AG20443 (cell line): ENCODE measurements at regions not wholly inside any gene's neighbourhood (a gene's known extent, or its start where the extent isn't known, plus 50 kb on each side); places are given as distances from the start of the nearest gene placed in this dataset.
"Not testable (repeated sequence)": the region's sequence is repeated elsewhere in the genome, so short reads cannot be mapped to it uniquely, and the experiment has no call there.

ENCODE experiments used
- DNase-seq: peaks from one replicate; pipeline ENCODE4 v3.0.0; 2012; ENCODE audit warnings: low spot score, mixed read lengths

DNA sequence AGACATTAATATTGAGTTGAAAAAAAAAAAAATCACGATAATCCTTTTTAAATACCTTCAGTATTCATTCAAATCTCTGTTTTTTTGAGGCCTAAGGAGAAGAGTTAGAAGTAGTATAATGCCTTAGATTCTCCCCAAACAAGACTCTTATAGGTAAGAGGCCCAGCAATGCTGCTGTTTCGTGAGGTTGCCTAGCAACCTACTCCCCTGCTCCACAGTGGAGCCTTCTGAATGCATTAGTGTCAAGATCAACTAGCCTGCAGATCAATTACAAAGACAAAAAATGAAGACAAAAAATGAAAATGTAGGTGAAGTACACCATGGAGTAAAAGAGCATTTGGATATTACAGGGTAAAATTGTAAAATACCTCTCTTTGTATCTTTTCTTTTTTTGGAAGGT is 229.8 kb upstream of the LUZP2 start:
- DNase-seq: no peak

DNA sequence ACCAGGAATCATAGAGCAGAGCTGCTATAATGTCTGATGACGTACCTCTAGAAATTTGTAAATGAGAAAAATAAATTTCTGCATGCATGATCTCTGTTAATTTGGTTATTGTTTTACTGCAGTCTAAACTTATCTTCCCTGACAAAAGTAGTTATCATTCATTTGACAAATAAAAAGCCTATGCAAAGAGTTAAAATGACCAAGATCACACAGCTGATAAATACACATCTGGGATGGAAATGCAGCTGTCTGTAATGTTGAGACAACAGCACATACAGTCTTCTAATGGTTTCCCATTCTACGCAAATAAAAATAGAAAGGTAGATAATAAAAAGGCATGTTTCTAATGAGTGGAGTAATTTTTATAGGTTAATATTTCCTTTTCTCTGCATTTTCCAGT is 225.1 kb upstream of the LUZP2 start:
- no peak for DNase-seq

DNA sequence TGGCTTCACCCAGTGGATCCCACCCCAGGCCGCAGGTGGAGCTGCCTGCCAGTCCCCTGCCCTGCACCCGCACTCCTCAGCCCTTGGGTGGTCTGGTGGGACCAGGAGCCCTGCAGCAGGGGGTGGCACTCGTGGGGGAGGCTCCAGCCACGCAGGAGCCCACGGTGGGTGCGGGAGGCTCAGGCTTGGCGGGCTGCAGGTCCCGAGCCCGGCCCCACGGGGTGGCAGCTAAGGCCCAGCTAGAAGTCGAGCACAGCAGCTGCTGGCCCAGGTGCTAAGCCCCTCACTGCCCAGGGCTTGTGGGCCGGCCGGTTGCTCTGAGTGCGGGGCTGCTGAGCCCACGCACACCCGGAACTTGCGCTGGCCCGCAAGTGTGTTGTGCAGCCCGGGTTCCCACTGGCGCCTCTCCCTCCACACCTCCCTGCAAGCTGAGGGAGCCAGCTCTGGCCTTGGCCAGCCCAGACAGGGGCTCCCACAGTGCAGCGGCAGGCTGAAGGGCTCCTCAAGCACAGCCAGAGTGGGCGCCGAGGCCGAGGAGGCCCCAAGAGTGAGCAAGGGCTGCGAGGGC is 222.6 kb upstream of the LUZP2 start:
- not testable (repeated sequence) for DNase-seq

DNA sequence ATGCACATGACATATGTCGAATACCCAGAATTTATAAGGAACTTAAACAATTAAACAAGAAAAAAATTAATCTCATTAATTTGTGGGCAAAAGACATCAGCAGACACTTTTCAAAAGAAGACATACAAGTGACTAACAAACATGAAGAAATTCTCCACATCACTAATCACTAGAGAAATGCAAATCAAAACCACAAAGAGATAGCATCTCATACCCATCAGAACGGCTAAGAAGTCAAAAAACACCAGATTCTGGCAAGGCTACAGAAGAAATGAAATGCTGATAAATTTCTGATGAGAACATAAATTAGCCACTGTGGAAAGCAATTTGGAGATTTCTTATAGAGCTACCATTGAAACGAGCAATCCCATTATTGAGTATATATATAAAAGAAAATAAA is 210.6 kb upstream of the LUZP2 start:
- no peak for DNase-seq

DNA sequence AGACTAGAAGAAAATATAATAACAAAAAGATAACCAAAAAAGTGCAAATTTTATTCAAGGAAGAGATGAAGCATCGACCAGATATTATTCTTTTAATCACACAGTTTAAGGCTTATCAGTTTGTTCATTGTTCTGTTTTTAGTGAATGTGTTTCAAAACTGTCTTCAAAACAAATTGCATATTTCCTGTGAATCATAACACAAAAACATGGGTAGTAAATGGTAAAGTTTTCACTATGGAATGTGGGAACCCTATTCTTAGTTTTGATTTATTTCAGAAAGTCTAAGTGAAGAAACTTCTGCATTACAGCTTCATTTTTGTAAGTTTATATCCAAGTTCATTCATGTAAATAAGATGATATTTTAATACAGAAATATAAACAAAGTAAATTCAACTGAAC is 207.6 kb upstream of the LUZP2 start:
- DNase-seq: no peak

DNA sequence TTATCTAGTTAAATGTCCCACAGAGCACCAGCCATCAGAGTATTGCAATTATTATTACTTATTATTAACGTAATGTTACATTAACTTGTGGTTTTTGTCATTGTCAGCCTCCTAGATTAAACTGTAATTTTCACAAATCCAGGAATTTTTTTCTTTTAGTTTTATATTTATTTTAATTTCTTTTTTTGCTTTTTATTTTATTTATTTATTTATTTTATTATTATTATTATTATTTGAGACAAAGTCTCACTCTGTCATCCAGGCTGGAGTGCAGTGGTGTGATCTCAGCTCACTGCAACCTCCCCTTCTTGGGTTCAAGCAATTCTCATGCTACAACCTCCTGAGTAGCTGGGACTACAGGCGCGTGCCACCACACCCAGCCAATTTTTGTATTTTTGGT is 202.9 kb upstream of the LUZP2 start:
- DNase-seq: no peak

DNA sequence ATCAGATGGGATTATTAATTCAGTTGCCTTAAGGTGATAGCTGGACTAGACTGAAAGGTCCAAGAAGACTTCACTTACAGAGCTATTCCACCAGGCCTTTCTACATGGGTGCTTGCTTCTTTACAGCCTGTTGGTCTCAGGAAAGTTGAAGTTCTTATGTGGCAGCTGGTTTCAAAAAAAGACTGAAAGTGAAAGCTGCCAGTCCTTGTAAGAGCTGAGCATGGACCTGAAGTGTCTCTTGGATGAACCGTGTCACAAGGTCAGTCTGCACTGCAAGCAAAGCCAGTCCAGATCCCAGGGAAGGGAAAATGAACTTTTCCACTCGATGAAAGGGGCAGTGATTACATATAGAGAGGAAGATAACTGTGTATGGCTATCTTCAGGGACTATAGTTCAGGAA is 201.5 kb upstream of the LUZP2 start:
- no peak for DNase-seq

DNA sequence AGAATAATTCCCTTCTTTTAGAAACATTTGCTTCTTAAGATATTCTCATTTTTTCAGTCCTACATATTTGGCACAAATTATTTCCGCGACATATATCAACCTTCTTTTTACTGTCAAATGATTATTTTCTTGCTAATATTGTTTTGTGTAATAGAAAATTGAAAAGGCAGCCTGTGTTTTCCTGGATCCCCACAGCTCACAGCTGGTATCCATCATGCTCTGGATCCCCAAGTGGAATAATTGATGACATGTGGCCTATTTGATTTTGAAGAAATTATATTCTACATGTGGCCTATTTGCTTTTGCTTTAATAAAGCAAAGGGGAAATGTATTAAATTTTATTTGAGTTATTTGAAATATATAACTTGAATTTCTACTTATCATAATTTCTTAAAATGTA is 199.4 kb upstream of the LUZP2 start:
- DNase-seq: no peak

DNA sequence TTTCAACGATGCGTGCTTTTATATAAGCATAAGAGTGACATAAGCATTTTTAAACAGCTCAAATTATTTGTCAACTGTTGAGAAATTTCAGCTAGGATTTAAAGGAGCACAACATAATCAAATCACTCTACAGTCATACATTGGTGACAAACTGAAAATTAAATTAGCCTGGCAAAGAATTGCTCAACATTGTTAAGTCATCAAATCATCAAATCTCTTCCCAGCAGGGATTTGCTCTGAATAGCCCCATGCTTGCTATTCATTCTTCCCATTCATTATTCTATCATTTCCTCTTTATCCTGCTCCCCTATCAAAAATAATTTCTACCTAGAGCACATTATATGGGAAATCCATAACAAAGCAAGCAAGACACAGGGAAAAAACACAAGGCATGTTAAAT is 198.7 kb upstream of the LUZP2 start:
- no peak for DNase-seq

DNA sequence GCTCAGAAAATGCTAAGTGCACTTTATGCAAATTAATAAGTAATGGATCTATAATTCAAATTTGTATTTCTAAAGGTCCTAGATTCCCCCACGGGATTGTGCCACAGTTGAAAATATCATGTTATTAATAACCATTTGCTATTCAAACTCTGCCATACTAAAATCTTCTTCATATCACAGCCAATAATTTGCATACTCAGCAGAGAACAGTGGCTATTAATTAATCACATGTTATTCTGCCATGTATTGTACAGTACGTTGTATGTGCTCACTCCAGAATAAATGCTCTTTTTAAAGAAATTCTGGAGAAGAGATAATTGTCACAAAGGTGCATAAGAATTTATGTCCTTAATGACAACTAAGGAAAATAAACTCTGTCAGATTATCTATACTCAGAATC is 184.9 kb upstream of the LUZP2 start:
- DNase-seq: no peak

DNA sequence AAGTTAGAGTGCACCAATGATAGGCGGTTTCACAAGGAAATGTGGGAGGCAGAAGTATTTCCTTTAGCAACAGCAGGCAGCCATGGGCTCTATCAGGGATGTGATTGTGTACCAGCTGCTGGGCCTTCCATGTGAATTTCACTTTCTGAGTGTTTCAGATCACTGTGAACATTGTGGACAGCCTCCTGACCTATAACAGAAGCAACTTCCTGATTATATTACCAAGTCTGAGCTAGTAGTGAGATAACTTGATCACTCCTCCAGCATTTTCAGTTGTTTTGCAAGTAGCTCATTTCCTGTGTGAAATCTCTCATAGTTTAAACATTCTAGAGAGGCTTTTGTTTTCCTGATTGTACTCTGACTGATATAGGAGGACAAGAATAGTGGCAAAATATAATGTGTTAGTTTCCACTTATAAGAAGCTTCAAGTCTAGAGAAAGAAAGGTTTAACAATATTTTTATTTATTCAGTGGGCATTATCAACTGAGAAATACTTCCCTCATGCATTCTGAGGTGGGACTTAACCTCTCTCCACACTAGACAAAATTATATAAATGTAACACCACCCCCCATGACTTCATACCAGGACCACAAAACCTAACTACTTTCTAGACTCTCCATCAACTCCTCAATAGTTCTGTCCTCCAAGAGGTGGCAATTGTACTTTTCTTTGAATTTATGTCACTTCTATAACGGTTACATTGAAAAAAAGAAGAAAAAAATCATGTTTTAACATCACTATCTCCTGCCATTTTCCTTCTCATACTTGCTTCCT is 184.2 kb upstream of the LUZP2 start:
- no peak for DNase-seq

DNA sequence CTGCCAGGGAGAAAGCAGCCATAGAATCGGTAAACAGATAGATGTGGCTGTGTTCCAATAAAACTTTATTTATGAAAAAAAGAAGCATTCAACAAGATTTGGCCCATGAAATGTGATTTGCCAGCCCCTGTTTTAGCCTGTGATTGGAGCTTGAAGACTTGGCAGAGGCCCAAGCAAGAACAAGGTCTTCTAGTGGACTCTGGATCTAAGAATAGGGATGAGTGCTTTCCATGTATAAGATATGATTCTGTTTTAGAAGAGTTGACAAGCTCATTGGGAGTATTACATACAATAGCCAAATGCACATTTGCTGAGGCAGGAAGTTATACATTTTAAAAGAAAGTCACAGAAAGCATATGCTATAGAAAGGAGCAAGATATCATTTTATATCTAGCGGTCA is 175.6 kb upstream of the LUZP2 start:
- no peak for DNase-seq

DNA sequence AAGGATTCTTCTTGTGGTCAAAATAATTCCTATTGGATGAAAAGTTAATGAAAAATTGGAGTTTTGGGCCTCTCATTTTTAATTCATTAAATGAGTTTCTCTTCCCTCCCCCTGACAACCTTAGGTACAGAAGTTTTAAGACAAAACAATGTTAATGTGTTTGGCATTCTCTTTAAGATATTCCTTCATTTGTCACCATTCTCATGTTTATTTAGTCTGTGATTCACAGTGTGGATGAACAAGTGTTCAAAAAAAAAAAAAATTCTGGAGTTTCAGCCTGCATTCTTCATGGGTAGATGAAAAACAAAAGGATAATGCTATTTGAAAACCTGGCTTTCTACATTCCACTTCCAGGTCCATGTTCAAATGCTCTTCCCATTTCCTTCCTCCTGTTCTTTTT is 172.6 kb upstream of the LUZP2 start:
- no peak for DNase-seq

DNA sequence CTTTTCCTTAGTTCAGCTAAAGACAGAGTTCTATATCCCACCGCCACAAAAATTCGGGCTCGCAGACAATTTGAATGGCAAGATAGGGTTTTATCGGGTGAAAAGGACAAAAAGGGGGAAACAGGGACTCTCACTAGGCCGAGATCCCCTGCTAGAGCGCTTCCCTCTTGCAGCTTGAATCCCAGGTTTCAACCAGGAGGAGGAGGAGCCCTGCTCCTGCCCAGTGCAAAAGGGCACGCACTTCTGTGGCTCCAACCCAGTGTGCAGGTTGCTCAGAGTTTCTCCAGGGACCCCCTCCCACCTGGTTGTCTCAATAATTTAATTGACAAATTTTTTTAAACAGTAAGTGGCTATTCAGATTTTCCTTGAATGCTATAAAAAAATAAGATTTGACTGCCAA is 152.6 kb upstream of the LUZP2 start:
- DNase-seq: no peak

DNA sequence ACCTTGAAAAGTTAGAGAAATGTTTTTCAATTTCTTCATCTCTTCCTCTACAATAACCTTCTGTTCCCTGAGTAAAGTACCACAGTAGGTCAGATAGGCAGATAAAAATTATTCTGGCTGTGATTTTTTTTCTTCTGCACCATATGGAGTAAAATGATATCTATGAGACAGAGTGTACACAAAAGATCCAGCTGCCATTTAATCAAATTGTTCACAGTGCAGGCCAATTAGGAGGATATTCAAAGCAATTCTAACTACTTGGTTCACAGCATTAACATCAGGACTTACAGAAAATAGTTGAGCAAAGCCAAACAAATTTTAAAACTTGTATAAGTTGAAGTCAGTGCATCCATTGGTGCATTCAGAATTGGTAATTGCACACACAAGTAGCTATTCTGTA is 147.9 kb upstream of the LUZP2 start:
- DNase-seq: no peak

DNA sequence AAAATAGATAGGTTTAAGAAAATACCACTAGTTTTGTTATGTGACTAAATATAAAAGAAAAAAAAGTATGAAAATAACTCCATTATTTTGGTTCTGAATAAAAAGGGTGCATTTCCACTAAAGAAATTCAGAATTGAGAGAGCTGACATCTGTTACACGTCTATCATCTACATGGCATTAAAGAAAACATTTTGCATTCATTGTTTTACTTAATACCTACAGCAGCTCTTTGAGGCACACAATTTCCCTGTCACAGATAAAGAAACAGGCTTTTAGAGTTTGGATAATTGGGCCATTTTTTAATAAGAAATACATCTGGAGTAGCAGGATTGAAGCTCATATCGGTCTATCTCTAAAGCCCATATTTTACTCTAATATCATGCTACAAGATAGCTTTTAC is 145.7 kb upstream of the LUZP2 start:
- no peak for DNase-seq

DNA sequence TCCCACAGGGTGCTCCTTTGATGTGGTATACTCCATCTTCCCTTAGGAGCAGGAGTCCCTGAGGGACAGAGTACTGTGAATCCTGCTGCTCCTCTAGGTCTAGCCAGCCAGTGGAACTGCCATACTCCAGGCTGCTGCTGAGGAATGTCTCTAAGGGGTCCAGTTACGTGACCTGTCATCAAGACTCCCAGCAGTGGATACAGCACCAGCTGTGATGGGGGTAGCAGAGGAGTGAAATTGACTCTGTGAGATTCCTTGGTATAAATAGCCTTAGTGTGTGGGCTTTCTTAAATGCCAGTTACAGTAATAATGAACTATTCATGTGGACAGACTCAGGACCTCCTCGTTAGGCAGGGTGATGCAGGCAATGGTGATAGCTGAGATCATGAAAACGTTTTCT is 140.4 kb upstream of the LUZP2 start:
- no peak for DNase-seq

DNA sequence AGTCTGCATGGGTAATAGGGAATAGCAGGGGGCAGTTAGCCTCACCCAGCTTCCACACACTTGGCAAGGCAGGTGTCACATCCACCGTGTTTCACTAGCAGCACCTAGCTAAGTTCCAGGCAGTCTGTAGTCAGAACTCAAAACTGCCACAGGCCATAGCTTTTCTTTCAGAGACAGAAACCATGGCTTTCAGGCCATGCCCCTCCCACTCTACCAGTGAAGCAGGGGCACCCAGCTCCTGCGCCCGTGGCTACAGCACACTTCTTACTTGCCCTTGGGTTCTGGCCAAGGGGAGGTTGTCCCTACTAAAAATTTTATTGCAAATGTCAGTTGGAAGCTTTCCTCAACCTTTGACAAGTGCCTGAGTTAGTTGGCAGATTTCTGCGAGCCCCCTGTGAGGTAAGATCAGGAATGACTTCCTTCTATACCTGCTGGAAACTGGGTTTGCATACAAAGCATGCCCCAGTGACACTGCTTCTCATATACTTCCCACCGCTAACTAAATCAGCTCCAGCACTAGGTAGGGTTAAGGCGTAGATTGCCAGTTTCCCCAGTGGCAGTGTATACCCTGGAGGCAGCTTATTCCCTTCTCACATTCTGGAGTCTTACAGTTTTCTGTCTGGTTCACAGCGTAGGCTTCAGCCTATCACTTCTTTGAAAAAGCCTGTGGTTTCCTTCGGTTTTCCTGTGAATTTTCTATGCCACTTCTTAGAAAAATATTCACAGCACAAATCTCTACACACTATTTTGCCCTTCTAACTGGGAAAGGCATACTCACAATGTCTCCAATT is 139.0 kb upstream of the LUZP2 start:
- no peak for DNase-seq

DNA sequence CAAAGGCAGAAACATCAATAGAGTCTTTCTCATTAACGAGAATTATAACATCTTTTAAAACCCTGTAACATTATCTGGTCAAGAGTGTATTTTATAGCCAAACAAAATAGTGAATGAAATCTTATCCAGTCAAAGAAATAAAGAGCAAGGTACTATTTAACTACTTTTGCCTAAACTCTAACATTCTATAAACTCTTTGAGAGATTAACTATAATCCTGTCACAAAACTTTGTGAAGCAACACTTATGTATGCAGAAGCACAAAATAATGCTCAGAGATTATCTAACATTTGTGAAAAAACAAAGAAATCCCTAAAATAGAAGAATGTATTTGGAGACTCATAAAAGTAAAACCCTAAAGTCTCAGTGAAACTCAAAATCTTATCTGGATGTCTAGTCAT is 124.4 kb upstream of the LUZP2 start:
- no peak for DNase-seq

DNA sequence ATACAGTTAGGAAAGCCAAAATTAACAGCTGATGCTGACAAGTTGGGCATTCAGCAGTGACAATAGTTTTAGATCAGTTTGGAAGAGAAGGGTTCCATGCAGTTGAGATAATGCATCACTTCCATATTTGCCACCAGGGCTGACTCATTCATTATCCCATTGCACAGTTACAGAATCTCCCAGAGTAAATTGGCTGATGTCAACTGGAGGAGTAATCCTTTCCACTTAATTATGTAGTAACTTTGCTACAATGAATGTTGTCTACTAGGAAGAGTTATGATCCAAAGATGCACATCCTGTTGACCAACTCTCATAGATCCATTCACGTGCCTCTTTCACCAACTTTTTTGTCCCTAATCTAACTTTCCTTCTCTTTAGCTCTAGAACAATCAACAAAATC is 123.3 kb upstream of the LUZP2 start:
- no peak for DNase-seq

DNA sequence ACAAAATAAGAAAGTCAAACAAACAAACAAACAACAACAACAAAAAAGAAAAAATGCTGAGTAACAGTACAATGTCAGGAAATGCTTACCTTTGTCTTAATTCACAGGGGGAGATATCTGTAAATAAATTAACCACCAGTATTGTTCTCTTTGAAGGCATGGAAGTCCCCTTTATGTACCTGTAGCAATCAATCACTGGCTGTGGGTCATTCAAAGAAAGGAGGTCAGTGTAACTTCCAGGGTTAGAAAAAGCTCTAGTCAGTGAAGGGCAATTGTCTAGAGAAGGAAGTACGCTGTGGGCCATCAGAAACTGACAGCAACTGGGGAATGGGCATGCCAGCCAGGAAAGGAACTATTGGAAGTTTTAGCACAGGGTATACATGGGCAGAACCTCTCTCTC is 121.5 kb upstream of the LUZP2 start:
- no peak for DNase-seq

DNA sequence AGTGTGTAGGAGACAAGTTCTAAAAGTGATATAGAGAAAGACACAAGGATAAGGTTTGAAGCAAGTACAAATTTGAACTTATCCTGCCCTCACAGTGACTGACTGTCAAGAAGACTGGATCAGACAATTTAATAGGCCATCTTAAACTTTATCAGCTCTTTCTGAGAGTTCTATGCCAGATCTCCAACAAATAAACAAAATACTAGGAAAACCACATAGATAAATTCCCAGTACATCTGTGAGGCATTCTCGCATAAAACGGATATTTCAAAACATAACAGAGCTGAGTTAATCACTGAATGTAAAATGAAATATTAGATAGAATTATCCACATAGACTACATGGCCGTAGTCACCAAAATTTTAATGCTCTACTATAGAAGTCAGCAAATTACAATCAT is 120.9 kb upstream of the LUZP2 start:
- DNase-seq: no peak

DNA sequence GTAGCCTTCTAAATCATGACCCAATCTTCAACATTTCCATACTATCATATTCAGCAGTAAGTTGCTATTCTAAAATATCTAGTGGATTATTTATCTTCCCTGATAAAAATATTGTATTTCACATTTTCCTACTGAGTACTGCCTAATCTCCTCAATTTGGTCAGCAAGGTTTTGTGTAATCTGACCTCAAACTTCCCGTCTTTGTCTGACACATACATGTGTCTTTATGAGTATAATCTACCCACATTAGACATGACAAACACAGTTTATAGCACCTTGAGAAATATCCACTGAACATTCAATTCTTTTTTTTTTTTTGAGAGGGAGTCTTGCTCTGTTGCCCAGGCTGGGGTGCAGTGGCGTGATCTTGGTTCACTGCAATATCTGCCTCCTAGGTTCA is 113.7 kb upstream of the LUZP2 start:
- no peak for DNase-seq

DNA sequence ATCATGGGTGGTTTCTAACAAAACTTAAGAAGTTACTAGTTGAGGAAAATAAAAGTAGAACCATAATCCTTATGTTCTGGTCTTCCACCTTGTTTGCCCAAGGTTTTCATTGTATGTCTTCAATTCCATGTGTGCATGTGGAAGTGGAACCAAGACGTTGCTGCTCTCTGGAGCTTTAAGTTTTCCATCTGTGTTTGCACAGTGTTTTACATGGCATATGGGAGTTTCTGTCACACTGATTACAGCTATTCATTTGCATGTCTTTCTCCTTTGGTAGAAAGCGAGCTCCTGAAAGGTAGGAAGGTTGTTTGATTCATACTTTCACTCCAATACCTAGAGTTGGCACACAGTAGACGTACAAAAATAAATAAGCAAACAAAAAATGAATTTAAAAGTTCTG is 112.6 kb upstream of the LUZP2 start:
- no peak for DNase-seq
